ENCODE measurements at regions not wholly inside any gene's neighbourhood (a gene's known extent, or its start where the extent isn't known, plus 50 kb on each side); places are given as distances from the start of the nearest gene placed in this dataset.

- TF ChIP-seq CTCF (IDR thresholded peaks at IDR 0.05): no peak
- no peak for TF ChIP-seq POLR2A (IDR thresholded peaks at IDR 0.05)
- TF ChIP-seq EP300 (IDR thresholded peaks at IDR 0.05): no peak
Measured at GRCh38 chr11:95570845-95571244, 218.7 kb downstream of the FAM76B start.

Measured in ovary (tissue), 3 donors.